ENCODE measurements at regions not wholly inside any gene's neighbourhood (a gene's known extent, or its start where the extent isn't known, plus 50 kb on each side); places are given as distances from the start of the nearest gene placed in this dataset.

DNA sequence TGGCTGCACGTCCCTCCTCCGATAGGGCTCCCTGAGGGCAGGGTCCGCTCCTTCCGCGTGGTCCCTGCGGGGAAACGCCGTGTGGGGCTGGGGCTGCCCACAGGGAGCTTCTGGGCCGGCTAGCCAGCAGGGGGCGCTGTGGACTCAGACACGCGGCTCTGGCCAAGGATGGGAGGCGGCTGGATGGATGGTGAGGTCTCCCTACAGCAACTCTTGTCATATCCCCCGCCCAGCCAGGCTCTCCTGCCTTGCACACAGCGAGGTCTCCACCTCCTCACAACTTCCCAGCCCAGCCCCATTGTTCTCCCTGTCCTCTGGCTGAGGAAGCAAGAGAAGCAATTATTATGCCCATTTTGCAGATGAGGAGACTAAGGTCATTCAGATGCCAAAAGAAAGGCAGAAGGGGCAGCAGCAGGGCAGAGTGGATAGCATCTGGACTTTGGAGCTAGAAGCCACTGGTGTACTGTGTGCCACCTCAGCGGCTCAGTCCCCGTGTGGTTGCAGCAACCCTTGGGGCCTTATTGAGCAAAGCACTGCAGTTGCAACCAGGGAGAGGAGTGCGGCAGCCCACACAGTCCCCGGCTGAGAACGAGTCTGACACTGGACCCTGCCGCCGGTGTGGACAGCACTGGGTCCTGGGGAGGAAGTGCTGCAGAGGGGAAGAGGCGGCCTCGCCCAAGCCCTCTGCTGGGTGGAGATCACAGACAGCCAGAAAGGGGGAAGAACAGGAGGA is 99.0 kb downstream of the ZFP36L2 start:
- DNase-seq (ENCODE audit: low spot score), result no peak
- H3K27me3 Mint-ChIP-seq (ENCODE audit: low read depth), result peaks cover 3% of the 10 kb centered on the region
- H3K27ac Mint-ChIP-seq (ENCODE audit: unreplicated experiment), result no peak overlapping the region
- no peak overlapping the region for H3K4me3 Mint-ChIP-seq (ENCODE audit: unreplicated experiment)
- H3K36me3 Mint-ChIP-seq (ENCODE audit: low read depth), result no peaks in the 10 kb centered on the region
- H3K4me1 Mint-ChIP-seq (ENCODE audit: low read depth), result peaks cover 24% of the 10 kb centered on the region
- TF ChIP-seq, protein P1, sequence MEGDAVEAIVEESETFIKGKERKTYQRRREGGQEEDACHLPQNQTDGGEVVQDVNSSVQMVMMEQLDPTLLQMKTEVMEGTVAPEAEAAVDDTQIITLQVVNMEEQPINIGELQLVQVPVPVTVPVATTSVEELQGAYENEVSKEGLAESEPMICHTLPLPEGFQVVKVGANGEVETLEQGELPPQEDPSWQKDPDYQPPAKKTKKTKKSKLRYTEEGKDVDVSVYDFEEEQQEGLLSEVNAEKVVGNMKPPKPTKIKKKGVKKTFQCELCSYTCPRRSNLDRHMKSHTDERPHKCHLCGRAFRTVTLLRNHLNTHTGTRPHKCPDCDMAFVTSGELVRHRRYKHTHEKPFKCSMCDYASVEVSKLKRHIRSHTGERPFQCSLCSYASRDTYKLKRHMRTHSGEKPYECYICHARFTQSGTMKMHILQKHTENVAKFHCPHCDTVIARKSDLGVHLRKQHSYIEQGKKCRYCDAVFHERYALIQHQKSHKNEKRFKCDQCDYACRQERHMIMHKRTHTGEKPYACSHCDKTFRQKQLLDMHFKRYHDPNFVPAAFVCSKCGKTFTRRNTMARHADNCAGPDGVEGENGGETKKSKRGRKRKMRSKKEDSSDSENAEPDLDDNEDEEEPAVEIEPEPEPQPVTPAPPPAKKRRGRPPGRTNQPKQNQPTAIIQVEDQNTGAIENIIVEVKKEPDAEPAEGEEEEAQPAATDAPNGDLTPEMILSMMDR (IDR thresholded peaks at IDR 0.05), result peak; percentile 75
- H3K9me3 Mint-ChIP-seq (ENCODE audit: low read depth), result no peaks in the 10 kb centered on the region

DNA sequence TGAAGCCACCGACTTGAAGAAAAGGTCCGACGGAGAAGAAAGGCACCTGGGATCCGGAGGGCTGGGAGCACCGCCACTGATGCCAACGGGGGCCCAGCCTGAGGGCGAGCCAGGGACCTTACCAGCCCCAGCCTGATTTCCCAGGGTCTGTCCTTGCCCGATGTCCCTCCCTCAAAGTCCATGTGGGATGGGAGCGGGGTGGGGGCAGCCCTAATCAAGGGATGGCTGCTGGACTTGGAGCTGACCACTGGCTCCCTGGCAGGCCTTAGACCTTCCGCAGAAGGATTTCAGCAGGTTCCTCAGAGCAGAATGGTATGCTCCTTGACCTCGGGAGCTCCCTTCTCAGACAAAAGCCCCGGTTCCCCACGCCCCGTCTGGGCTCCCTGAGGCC is 99.6 kb downstream of the ZFP36L2 start:
- Mint-ChIP-seq H3K36me3 (ENCODE audit: low read depth) (no peaks in the 10 kb centered on the region), H3K27ac (ENCODE audit: unreplicated experiment) (no peak overlapping the region), H3K4me1 (ENCODE audit: low read depth) (peaks cover 24% of the 10 kb centered on the region), H3K9me3 (ENCODE audit: low read depth) (no peaks in the 10 kb centered on the region), H3K27me3 (ENCODE audit: low read depth) (peaks cover 3% of the 10 kb centered on the region), H3K4me3 (ENCODE audit: unreplicated experiment) (no peak overlapping the region)
- DNase-seq (ENCODE audit: low spot score), result no peak
- TF ChIP-seq, protein P1 (IDR thresholded peaks at IDR 0.05), result no peak

DNA sequence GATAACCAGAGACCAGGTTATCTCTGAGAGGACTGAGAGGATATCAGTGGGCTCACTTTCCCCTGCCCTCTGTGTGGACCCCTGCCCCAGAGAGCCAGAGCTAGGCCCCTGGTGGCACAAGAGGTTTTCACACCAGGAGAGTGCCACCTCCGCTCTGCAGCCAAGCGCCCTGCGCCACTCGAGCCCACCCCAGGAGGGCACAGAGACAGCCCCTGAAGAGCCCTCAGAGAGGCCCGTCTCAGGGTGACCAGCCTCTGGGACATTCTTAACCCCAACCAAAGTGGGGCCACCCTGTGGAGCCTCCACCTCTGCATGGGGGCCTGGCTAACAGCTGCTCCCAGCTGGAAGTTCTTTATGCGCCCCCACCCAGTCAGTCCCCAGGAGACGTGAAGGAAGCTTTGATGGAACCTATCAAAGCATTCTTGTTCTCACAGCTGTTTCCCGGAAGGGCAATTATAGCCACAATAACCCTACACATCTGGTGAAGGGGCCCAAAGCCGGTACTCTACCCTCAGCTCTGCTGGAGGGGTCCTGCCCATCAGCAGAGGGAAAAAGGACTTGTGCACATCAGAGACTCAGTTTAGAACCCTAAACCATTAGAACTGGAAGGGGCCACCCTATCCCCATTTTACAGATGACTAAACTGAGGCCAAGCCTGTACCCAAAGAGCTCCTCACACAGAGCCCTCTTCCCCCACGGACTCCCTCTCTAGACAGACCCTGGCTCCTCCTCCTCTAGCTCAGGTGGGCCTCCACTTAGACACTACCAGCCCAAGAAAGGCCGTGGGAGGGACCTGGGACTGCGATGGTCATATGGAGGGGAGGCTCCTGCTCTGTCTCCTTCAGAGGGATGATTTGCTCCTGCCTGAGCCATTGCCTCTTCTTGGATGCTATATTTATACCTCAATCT is 101.1 kb downstream of the ZFP36L2 start:
- TF ChIP-seq, protein P1 (IDR thresholded peaks at IDR 0.05), result no peak
- peaks cover 12% of the 10 kb centered on the region for H3K4me1 Mint-ChIP-seq (ENCODE audit: low read depth)
- no peak overlapping the region for H3K4me3 Mint-ChIP-seq (ENCODE audit: unreplicated experiment)
- no peaks in the 10 kb centered on the region for H3K9me3 Mint-ChIP-seq (ENCODE audit: low read depth)
- DNase-seq (ENCODE audit: low spot score), result no peak
- no peaks in the 10 kb centered on the region for H3K36me3 Mint-ChIP-seq (ENCODE audit: low read depth)
- H3K27me3 Mint-ChIP-seq (ENCODE audit: low read depth), result peaks cover 3% of the 10 kb centered on the region
- H3K27ac Mint-ChIP-seq (ENCODE audit: unreplicated experiment), result no peak overlapping the region

DNA sequence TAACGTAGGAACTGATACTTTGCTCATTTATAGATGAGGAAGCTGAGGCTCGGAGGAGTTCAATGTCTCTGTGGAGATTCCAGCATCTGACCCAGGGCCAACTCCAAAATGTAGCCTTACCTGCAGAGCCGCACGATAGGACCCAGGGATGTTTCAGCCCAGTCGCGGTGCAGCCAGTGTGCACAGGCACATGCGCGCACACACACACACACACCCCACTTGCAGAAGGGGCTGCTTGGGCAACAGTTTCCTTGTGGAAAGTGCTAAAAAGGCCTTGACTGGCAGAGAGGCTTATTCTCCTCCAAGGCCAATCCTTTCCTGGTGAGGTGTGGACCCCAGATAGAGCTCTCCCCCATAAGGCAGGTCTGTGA is 101.7 kb downstream of the ZFP36L2 start:
- Mint-ChIP-seq H3K4me3 (ENCODE audit: unreplicated experiment) (no peak overlapping the region), H3K27ac (ENCODE audit: unreplicated experiment) (no peak overlapping the region), H3K9me3 (ENCODE audit: low read depth) (peaks cover 2% of the 10 kb centered on the region), H3K4me1 (ENCODE audit: low read depth) (peaks cover 5% of the 10 kb centered on the region), H3K27me3 (ENCODE audit: low read depth) (peaks cover 3% of the 10 kb centered on the region), H3K36me3 (ENCODE audit: low read depth) (no peaks in the 10 kb centered on the region)
- DNase-seq (ENCODE audit: low spot score), result no peak
- TF ChIP-seq, protein P1 (IDR thresholded peaks at IDR 0.05), result no peak

DNA sequence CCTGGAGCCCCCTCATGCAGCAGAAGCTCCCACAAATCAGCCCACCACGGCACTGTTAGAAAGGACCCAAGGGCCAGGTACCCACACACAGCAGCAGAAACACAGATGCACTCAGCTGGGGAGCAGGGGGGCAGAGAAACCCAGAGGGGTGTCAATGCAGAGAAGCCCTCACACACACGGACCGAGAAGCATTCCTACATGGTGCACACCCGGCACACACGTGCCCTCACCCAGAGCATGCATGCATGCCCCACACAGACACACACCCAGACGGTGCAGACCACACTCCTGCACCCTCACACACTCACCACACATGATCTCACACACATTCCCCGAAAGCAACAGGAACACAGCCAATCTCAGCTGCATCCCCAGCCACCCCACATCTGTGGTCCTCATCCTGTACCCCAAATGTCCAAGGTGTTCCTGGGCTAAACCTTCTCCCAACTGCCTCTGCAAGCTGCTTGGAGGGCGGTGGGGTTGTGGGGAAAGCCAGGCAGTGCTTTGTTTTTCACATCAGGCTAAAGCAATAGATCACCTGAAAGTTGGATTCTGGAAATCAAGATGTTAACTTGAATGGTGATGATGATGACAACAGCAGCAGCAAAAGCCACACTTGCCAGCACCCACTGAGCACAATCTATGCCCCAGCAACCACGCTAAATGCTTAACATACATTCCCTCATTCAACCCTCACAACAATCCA is 102.3 kb downstream of the ZFP36L2 start:
- TF ChIP-seq, protein P1 (IDR thresholded peaks at IDR 0.05), result no peak
- Mint-ChIP-seq H3K4me3 (ENCODE audit: unreplicated experiment) (no peak overlapping the region), H3K4me1 (ENCODE audit: low read depth) (peaks cover 3% of the 10 kb centered on the region), H3K36me3 (ENCODE audit: low read depth) (no peaks in the 10 kb centered on the region), H3K27me3 (ENCODE audit: low read depth) (peaks cover 3% of the 10 kb centered on the region), H3K9me3 (ENCODE audit: low read depth) (peaks cover 7% of the 10 kb centered on the region), H3K27ac (ENCODE audit: unreplicated experiment) (no peak overlapping the region)
- no peak for DNase-seq (ENCODE audit: low spot score)
